ENCODE measurements at regions not wholly inside any gene's neighbourhood (a gene's known extent, or its start where the extent isn't known, plus 50 kb on each side); places are given as distances from the start of the nearest gene placed in this dataset.

- TF ChIP-seq CTCF (IDR thresholded peaks at IDR 0.05; ENCODE audit: low read depth, low read length, missing control alignments), result no peak
- no peak for DNase-seq (ENCODE audit: low read depth)
- H3K4me3 ChIP-seq (ENCODE audit: low read depth, low read length), result no peak overlapping the region
- in situ Hi-C loops (cut with HindIII; ENCODE audit: low sequenced_read_pairs), result no loop called here
Measured at GRCh38 chr18:68445668-68446426, 269.1 kb downstream of the TMX3 start.

DNA sequence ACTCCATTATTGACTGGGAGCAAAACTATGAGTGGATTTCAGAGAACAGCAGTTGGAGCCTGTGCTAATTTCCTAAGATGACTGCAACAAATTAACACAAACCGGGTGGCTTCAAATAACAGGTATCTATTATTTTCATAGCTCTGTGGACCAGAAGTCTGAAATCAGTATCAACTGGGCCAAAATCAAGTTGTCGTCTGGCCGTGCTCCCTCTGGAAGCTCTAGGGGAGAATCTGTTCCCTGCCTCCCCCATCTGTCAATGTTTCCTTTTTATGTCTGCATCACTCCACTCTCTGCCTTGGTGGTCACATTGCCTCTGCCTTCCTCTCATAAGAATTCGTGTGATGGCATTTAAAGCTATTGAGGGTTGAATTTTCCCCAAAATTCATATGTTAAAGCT is 269.8 kb downstream of the TMX3 start:
- no peak for DNase-seq (ENCODE audit: low read depth)
- TF ChIP-seq CTCF (IDR thresholded peaks at IDR 0.05; ENCODE audit: low read depth, low read length, missing control alignments), result no peak
- in situ Hi-C loops (cut with HindIII; ENCODE audit: low sequenced_read_pairs), result no loop called here
- no peak overlapping the region for H3K4me3 ChIP-seq (ENCODE audit: low read depth, low read length)

- DNase-seq (ENCODE audit: low read depth), result no peak
- in situ Hi-C loops (cut with HindIII; ENCODE audit: low sequenced_read_pairs), result no loop called here
- no peak overlapping the region for H3K4me3 ChIP-seq (ENCODE audit: low read depth, low read length)
- TF ChIP-seq CTCF (IDR thresholded peaks at IDR 0.05; ENCODE audit: low read depth, low read length, missing control alignments), result no peak
Measured at GRCh38 chr18:68441241-68441640, 273.7 kb downstream of the TMX3 start.

- DNase-seq (ENCODE audit: low read depth), result no peak
- TF ChIP-seq CTCF (IDR thresholded peaks at IDR 0.05; ENCODE audit: low read depth, low read length, missing control alignments), result no peak
- H3K4me3 ChIP-seq (ENCODE audit: low read depth, low read length), result no peak overlapping the region
- in situ Hi-C loops (cut with HindIII; ENCODE audit: low sequenced_read_pairs), result no loop called here
Measured at GRCh38 chr18:68440433-68440832, 274.5 kb downstream of the TMX3 start.

DNA sequence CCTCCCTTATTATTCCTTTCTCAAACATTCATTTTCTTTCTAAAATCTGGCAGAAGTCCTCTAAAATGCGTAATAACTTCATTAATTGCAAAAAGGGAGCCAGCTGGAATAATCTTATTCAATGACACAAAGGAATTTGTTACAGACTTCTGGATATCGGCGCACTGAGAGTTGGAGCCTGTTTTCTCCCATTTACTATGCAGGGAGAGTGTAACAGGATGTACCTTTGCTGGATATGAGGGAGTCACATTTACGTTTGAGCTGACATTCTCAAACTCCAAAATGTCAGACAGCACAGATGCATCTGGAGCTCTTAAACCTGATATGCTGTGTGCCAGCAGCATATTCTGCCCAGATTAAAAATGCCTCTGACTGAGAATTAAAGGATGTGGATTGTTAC is 275.3 kb downstream of the TMX3 start:
- DNase-seq (ENCODE audit: low read depth), result no peak
- in situ Hi-C loops (cut with HindIII; ENCODE audit: low sequenced_read_pairs), result no loop called here
- H3K4me3 ChIP-seq (ENCODE audit: low read depth, low read length), result no peak overlapping the region
- no peak for TF ChIP-seq CTCF (IDR thresholded peaks at IDR 0.05; ENCODE audit: low read depth, low read length, missing control alignments)

- TF ChIP-seq CTCF (IDR thresholded peaks at IDR 0.05; ENCODE audit: low read depth, low read length, missing control alignments), result no peak
- no peak overlapping the region for H3K4me3 ChIP-seq (ENCODE audit: low read depth, low read length)
- DNase-seq (ENCODE audit: low read depth), result no peak
- in situ Hi-C loops (cut with HindIII; ENCODE audit: low sequenced_read_pairs), result no loop called here
Measured at GRCh38 chr18:68438983-68439382, 275.9 kb downstream of the TMX3 start.

Measured in astrocyte of the cerebellum (primary cell).